ENCODE measurements at regions not wholly inside any gene's neighbourhood (a gene's known extent, or its start where the extent isn't known, plus 50 kb on each side); places are given as distances from the start of the nearest gene placed in this dataset.

DNA sequence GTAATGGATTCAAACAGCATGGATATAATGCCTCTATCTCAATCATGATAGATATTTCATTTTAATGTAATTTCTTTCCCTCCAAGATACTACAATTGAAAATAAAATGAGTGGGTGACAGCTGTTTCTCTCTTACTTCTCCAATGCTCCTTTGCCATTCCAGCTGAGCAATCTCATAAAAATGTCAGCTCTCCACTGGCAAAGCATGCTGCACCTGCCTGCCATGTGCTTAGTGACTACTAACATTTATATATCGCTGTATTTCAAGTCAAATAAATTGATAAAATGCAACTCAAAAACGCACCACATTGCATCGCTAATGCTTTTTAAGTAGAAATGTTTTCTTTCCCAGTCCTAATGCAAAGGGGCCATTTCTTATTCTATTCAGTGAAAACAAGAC is 1093.9 kb downstream of the CBLN2 start:
- no peaks in the 10 kb centered on the region for H3K9me3 ChIP-seq (ENCODE audit: insufficient read depth, low read depth, low read length)
- no peaks in the 10 kb centered on the region for H3K27me3 ChIP-seq (ENCODE audit: insufficient read depth, low read length)
- H3K27ac ChIP-seq (ENCODE audit: low read depth, low read length): no peak overlapping the region
- H3K23ac ChIP-seq (ENCODE audit: low read length): no peak overlapping the region
- no peak overlapping the region for H3K18ac ChIP-seq (ENCODE audit: low read length)
- H2AFZ ChIP-seq (ENCODE audit: insufficient read depth, low read length, poor library complexity): no peak overlapping the region
- no peak overlapping the region for H3K14ac ChIP-seq (ENCODE audit: low read length)
- H4K8ac ChIP-seq (ENCODE audit: low read depth, low read length): no peak overlapping the region
- no peak overlapping the region for H2BK12ac ChIP-seq (ENCODE audit: low read length)
- H4K91ac ChIP-seq (ENCODE audit: low read depth, low read length): no peak overlapping the region
- H3K79me2 ChIP-seq (ENCODE audit: control insufficient read depth, insufficient read depth, low read length, poor library complexity): no peaks in the 10 kb centered on the region
- H2BK5ac ChIP-seq (ENCODE audit: low read depth, low read length, poor library complexity): no peak overlapping the region
- H3K79me1 ChIP-seq (ENCODE audit: low read length): no peaks in the 10 kb centered on the region
- no peak overlapping the region for H4K12ac ChIP-seq (ENCODE audit: low read depth, low read length)
- no peak overlapping the region for H2BK120ac ChIP-seq (ENCODE audit: insufficient read depth, low read length, poor library complexity)
- H3K4me3 ChIP-seq (ENCODE audit: low read depth, low read length): no peak overlapping the region
- H3K4me1 ChIP-seq (ENCODE audit: control insufficient read depth in 1 of 2, insufficient read depth in 2 of 2, low read length in 2 of 2): no peaks in the 10 kb centered on the region
- H3K36me3 ChIP-seq (ENCODE audit: control insufficient read depth in 1 of 2, insufficient read depth in 2 of 2, low read length in 2 of 2): no peaks in the 10 kb centered on the region
- H3K4me2 ChIP-seq (ENCODE audit: low read length): no peak overlapping the region
- no peak overlapping the region for H3K4ac ChIP-seq (ENCODE audit: low read depth, low read length)
- no CpG with 5 or more reads among the region's 3 CpGs for WGBS (ENCODE audit: extremely low coverage, insufficient coverage, insufficient read length)
- H3K9ac ChIP-seq (ENCODE audit: low read length): no peak overlapping the region
- no peak for DNase-seq
- H2AK5ac ChIP-seq (ENCODE audit: low read length): no peak overlapping the region

DNA sequence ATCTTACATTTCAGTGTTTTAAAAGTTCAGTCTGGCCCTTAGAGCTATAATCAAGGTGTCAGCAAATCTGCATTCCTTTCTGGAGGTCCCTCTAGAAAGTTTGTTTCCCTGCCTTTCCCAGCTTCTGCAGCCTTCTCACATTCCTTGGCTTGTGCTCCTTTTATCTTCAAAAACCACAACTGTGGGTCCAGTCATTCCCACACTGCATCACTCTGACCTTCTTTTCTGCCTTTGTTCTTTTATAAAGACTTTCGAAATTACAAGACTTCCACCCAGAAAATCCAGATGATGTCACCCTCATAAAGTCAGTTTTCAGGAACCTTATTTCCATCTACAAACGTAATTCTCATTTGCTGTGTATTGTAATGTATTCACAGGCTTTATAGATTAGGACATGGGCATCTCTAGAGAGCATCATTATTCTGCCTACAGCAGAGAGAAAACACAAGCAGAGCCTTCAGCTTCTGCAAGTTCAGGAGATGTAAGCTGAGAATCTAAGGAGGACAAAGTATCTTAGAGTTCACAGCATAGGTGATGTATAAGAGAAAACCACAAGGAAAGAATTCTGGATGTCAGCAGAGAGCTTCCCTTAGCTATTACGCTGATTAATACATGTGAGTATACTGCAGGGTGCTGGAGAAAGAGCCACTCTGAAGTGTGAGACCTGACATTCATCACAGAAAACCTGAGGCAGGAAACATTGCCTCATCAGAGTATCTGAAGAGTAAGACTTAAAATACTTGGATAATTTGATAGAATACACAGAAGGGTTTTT is 1100.2 kb downstream of the CBLN2 start:
- Histone ChIP-seq H3K27ac (ENCODE audit: low read depth, low read length) (no peak overlapping the region), H4K12ac (ENCODE audit: low read depth, low read length) (no peak overlapping the region), H3K9ac (ENCODE audit: low read length) (no peak overlapping the region), H3K4me1 (ENCODE audit: control insufficient read depth in 1 of 2, insufficient read depth in 2 of 2, low read length in 2 of 2) (no peaks in the 10 kb centered on the region), H4K91ac (ENCODE audit: low read depth, low read length) (no peak overlapping the region), H3K4me3 (ENCODE audit: low read depth, low read length) (no peak overlapping the region), H3K18ac (ENCODE audit: low read length) (no peak overlapping the region), H3K4ac (ENCODE audit: low read depth, low read length) (no peak overlapping the region), H3K14ac (ENCODE audit: low read length) (no peak overlapping the region), H2BK5ac (ENCODE audit: low read depth, low read length, poor library complexity) (no peak overlapping the region), H2BK120ac (ENCODE audit: insufficient read depth, low read length, poor library complexity) (no peak overlapping the region), H2BK12ac (ENCODE audit: low read length) (no peak overlapping the region), H4K8ac (ENCODE audit: low read depth, low read length) (no peak overlapping the region), H3K23ac (ENCODE audit: low read length) (no peak overlapping the region), H2AK5ac (ENCODE audit: low read length) (no peak overlapping the region), H2AFZ (ENCODE audit: insufficient read depth, low read length, poor library complexity) (no peak overlapping the region), H3K9me3 (ENCODE audit: insufficient read depth, low read depth, low read length) (no peaks in the 10 kb centered on the region), H3K27me3 (ENCODE audit: insufficient read depth, low read length) (no peaks in the 10 kb centered on the region), H3K36me3 (ENCODE audit: control insufficient read depth in 1 of 2, insufficient read depth in 2 of 2, low read length in 2 of 2) (no peaks in the 10 kb centered on the region), H3K79me1 (ENCODE audit: low read length) (no peaks in the 10 kb centered on the region), H3K79me2 (ENCODE audit: control insufficient read depth, insufficient read depth, low read length, poor library complexity) (no peaks in the 10 kb centered on the region), H3K4me2 (ENCODE audit: low read length) (no peak overlapping the region)
- no CpG with 5 or more reads among the region's 3 CpGs for WGBS (ENCODE audit: extremely low coverage, insufficient coverage, insufficient read length)
- no peak for DNase-seq

- H3K9ac ChIP-seq (ENCODE audit: low read length): no peak overlapping the region
- no peak overlapping the region for H2BK12ac ChIP-seq (ENCODE audit: low read length)
Observed at GRCh38 chr18:71442731-71443141, 1101.4 kb downstream of the CBLN2 start.

DNA sequence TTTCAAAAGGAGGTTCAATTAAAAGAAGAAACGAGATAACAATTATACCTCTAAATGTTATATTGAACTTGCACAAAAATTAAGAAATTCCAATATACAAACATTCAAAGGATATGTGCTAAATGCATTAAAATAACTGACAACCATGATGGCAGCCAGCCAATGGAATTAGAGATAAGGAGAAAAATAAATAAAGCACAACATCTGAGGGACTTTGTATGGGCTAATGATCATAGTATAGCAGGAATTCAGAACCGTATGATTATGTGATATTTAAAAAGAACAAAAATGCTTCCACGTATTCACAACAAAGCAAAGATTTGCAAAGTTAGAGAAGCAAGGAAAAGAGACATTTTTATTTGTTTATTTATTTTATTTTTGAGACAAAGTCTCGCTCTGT is 1103.0 kb downstream of the CBLN2 start:
- no peak overlapping the region for H2BK120ac ChIP-seq (ENCODE audit: insufficient read depth, low read length, poor library complexity)
- H3K23ac ChIP-seq (ENCODE audit: low read length): no peak overlapping the region
- no peak overlapping the region for H3K4ac ChIP-seq (ENCODE audit: low read depth, low read length)
- H3K27ac ChIP-seq (ENCODE audit: low read depth, low read length): no peak overlapping the region
- H2AFZ ChIP-seq (ENCODE audit: insufficient read depth, low read length, poor library complexity): no peak overlapping the region
- no peaks in the 10 kb centered on the region for H3K4me1 ChIP-seq (ENCODE audit: control insufficient read depth in 1 of 2, insufficient read depth in 2 of 2, low read length in 2 of 2)
- H3K18ac ChIP-seq (ENCODE audit: low read length): no peak overlapping the region
- H2BK5ac ChIP-seq (ENCODE audit: low read depth, low read length, poor library complexity): no peak overlapping the region
- DNase-seq: no peak
- no peak overlapping the region for H3K9ac ChIP-seq (ENCODE audit: low read length)
- H3K27me3 ChIP-seq (ENCODE audit: insufficient read depth, low read length): no peaks in the 10 kb centered on the region
- H3K14ac ChIP-seq (ENCODE audit: low read length): no peak overlapping the region
- H3K79me2 ChIP-seq (ENCODE audit: control insufficient read depth, insufficient read depth, low read length, poor library complexity): no peaks in the 10 kb centered on the region
- no peak overlapping the region for H4K91ac ChIP-seq (ENCODE audit: low read depth, low read length)
- H3K4me3 ChIP-seq (ENCODE audit: low read depth, low read length): no peak overlapping the region
- no CpG with 5 or more reads among the region's 4 CpGs for WGBS (ENCODE audit: extremely low coverage, insufficient coverage, insufficient read length)
- H3K36me3 ChIP-seq (ENCODE audit: control insufficient read depth in 1 of 2, insufficient read depth in 2 of 2, low read length in 2 of 2): no peaks in the 10 kb centered on the region
- no peak overlapping the region for H2BK12ac ChIP-seq (ENCODE audit: low read length)
- no peak overlapping the region for H4K8ac ChIP-seq (ENCODE audit: low read depth, low read length)
- H3K9me3 ChIP-seq (ENCODE audit: insufficient read depth, low read depth, low read length): no peaks in the 10 kb centered on the region
- H4K12ac ChIP-seq (ENCODE audit: low read depth, low read length): no peak overlapping the region
- H2AK5ac ChIP-seq (ENCODE audit: low read length): no peak overlapping the region
- no peak overlapping the region for H3K4me2 ChIP-seq (ENCODE audit: low read length)
- H3K79me1 ChIP-seq (ENCODE audit: low read length): no peaks in the 10 kb centered on the region

More at GRCh38 chr18:71442731-71443141, 1101.4 kb downstream of the CBLN2 start:
- no peaks in the 10 kb centered on the region for H3K9me3 ChIP-seq (ENCODE audit: insufficient read depth, low read depth, low read length)
- no peak overlapping the region for H3K23ac ChIP-seq (ENCODE audit: low read length)
- H3K14ac ChIP-seq (ENCODE audit: low read length): no peak overlapping the region
- no peak overlapping the region for H2BK120ac ChIP-seq (ENCODE audit: insufficient read depth, low read length, poor library complexity)
- no peak overlapping the region for H3K4me2 ChIP-seq (ENCODE audit: low read length)
- H3K4me1 ChIP-seq (ENCODE audit: control insufficient read depth in 1 of 2, insufficient read depth in 2 of 2, low read length in 2 of 2): no peaks in the 10 kb centered on the region
- no peak overlapping the region for H2BK5ac ChIP-seq (ENCODE audit: low read depth, low read length, poor library complexity)
- DNase-seq: no peak
- H3K27me3 ChIP-seq (ENCODE audit: insufficient read depth, low read length): no peaks in the 10 kb centered on the region
- H3K4me3 ChIP-seq (ENCODE audit: low read depth, low read length): no peak overlapping the region
- H4K12ac ChIP-seq (ENCODE audit: low read depth, low read length): no peak overlapping the region
- no peaks in the 10 kb centered on the region for H3K79me2 ChIP-seq (ENCODE audit: control insufficient read depth, insufficient read depth, low read length, poor library complexity)
- H3K36me3 ChIP-seq (ENCODE audit: control insufficient read depth in 1 of 2, insufficient read depth in 2 of 2, low read length in 2 of 2): no peaks in the 10 kb centered on the region
- H3K79me1 ChIP-seq (ENCODE audit: low read length): no peaks in the 10 kb centered on the region
- no CpG with 5 or more reads among the region's 3 CpGs for WGBS (ENCODE audit: extremely low coverage, insufficient coverage, insufficient read length)
- no peak overlapping the region for H4K91ac ChIP-seq (ENCODE audit: low read depth, low read length)
- H3K18ac ChIP-seq (ENCODE audit: low read length): no peak overlapping the region
- no peak overlapping the region for H3K4ac ChIP-seq (ENCODE audit: low read depth, low read length)
- no peak overlapping the region for H2AFZ ChIP-seq (ENCODE audit: insufficient read depth, low read length, poor library complexity)
- no peak overlapping the region for H2AK5ac ChIP-seq (ENCODE audit: low read length)
- no peak overlapping the region for H3K27ac ChIP-seq (ENCODE audit: low read depth, low read length)
- no peak overlapping the region for H4K8ac ChIP-seq (ENCODE audit: low read depth, low read length)
